GM12865 (cell line): ENCODE measurements at regions not wholly inside any gene's neighbourhood (a gene's known extent, or its start where the extent isn't known, plus 50 kb on each side); places are given as distances from the start of the nearest gene placed in this dataset.

ENCODE experiments used
- DNase-seq: peaks from one replicate; pipeline ENCODE4 v3.0.0; 2010; ENCODE audit warnings: low read depth
- H3K4me3 ChIP-seq: 2 replicates; pipeline ENCODE4 v1.5.1; 2011; ENCODE audit warnings: mild to moderate bottlenecking, low read depth, low read length, control low read depth
- TF ChIP-seq, protein P1 (sequence below): IDR thresholded peaks from 2 replicates; pipeline ENCODE4 v1.5.1; 2011; ENCODE audit warnings: low read length, control low read depth, low read depth, inconsistent platforms; ENCODE audit not compliant: insufficient read depth; ENCODE audit errors: missing control alignments

DNA sequence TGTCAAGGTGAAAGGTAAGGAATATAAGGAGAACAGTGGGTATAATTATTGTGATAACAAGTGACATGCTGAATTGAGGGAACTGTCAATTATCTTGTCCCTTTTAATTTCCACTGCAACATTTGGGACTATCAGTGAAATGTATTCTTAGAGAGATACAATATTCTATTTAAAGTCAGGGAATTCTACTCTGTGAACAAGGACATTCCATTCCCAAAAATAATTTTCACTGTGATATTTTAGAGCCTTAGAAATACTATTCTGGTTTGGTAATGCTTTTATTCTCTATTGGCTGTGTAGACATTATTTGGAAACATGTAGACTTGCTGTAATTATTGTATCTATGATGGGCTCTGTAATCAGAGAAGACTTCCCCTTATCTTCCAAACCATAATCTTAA, 248.0 kb upstream of the PCSK5 start:
- TF ChIP-seq, protein P1, sequence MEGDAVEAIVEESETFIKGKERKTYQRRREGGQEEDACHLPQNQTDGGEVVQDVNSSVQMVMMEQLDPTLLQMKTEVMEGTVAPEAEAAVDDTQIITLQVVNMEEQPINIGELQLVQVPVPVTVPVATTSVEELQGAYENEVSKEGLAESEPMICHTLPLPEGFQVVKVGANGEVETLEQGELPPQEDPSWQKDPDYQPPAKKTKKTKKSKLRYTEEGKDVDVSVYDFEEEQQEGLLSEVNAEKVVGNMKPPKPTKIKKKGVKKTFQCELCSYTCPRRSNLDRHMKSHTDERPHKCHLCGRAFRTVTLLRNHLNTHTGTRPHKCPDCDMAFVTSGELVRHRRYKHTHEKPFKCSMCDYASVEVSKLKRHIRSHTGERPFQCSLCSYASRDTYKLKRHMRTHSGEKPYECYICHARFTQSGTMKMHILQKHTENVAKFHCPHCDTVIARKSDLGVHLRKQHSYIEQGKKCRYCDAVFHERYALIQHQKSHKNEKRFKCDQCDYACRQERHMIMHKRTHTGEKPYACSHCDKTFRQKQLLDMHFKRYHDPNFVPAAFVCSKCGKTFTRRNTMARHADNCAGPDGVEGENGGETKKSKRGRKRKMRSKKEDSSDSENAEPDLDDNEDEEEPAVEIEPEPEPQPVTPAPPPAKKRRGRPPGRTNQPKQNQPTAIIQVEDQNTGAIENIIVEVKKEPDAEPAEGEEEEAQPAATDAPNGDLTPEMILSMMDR = no peak
- no peak overlapping the region for H3K4me3 ChIP-seq
- DNase-seq = no peak

DNA sequence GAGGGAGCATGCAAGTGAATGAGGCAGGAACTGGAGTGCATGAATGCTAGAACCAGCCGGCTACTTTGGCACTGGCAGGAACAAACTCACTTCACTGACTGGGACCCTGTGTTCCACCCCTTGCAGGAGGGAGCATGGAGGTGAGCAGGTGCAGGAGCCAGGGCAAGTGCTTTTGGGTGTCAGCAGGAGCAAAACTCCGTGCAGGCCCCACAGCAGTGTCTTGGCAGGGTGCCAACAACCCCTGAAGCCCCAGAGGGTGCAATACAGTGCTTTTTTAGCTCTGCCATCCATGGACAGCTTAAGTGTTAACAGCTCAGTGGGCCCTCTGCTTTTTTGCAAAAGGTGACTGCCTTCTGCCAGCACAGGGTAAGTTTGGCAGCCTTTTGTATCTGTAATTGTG, 245.8 kb upstream of the PCSK5 start:
- DNase-seq = no peak
- H3K4me3 ChIP-seq = no peak overlapping the region
- TF ChIP-seq, protein P1 = no peak

DNA sequence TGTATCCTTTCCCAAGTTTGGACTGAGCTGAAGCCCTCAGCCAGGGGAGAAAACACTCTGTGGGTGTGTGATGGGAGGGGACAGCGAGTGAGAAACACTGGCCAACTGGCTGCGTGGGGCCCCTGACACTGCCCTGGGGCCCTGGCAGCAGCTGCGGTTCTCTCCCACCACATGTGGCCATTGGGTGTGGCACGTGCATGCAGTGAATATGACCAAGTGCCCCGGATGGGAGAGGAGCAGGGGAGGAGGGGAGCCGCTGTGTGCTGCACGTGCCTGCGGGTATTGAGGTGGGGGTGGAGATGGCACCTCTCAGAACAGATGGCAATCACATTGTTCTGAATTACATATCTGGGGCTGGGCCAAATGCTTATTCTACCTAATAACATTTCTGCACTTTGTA, 242.4 kb upstream of the PCSK5 start:
- no peak for DNase-seq
- H3K4me3 ChIP-seq = no peak overlapping the region
- TF ChIP-seq, protein P1 = no peak

DNA sequence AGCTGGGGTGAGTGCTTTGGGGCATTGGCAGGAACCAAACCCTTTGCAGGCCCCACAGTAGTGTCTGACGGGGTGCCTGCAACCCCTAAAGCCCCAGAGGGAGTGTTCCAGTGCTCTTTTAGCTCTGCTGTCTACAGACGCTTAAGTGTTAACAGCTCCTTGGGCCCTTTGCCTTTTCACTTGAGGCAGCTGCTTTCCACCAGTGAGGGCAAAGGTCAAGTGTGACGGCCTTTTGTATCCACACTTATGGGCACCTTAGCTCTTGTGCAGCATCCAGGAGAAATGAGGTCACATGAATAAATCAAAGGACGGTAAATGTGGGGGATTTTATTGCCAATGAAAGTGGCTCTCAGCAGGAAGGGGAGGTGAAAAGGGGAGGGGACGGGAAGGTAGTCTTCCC, 241.4 kb upstream of the PCSK5 start:
- H3K4me3 ChIP-seq = no peak overlapping the region
- TF ChIP-seq, protein P1 = no peak
- no peak for DNase-seq

DNA sequence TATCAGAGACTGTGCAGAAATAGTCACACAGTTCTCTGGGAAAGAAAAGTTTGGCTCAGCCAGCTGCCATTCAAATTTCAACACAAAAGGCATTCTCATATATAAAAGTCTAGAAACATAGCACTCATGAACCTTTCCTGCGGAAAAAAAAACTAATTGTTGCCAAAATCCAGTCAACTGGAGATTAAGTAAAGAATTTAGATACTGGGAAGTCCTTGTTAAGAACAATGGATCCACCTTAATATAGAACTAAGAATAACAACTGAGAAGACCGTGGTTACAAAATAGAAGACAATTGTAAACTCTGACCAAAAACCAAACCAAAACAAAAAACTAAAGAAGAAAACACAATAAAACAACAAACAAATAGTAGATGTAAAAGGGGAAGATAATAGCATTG, 238.8 kb upstream of the PCSK5 start:
- TF ChIP-seq, protein P1 = no peak

DNA sequence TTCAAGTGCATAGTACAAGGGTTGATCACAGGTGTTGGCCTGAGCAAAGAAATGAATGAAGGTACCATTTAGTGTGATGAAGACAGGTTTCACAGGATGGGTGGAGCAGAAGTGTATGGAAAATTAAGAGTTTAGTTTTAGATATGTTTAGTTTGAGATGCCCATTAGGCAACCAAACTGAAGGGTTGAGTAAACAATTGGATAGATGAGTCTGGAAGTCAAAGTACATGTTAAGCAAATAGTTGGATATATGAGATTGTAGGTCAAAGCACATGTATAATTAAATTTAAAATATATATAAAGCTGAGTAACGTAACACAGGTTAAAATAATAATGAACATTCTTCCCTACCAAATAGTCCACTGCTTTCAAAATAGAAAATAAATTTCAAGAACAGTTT, 237.1 kb upstream of the PCSK5 start:
- no peak overlapping the region for H3K4me3 ChIP-seq
- TF ChIP-seq, protein P1 = no peak
- no peak for DNase-seq

More for the DNA sequence above, 238.8 kb upstream of the PCSK5 start:
- DNase-seq = no peak
- H3K4me3 ChIP-seq = no peak overlapping the region

DNA sequence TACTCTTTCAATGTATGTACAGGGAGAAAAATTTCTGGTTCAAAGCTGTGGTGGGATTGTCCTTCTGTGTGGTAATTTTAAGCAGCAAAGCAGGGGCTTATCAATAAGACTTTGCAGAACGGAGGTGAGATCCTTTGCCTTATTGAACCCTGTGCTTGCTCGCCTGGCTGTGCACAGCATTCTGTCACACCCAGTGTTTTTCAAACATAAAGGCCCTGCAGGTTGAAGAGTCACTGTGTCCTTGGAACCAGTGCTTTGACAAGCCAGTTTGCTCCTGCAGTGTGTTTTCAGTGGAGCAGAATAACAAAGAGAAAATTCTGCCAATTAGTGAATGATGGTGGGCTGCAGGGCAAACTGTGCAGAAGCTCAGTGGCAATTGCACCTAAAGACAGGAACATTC, 236.7 kb upstream of the PCSK5 start:
- no peak for DNase-seq
- H3K4me3 ChIP-seq = no peak overlapping the region
- TF ChIP-seq, protein P1 = no peak
